Stimulated activated CD8-positive, alpha-beta memory T cell treated with anti-CD3 and anti-CD28 coated beads, Interleukin-4, amount 100 ng/mL, for 24 hours (primary cell): ENCODE measurements at regions not wholly inside any gene's neighbourhood (a gene's known extent, or its start where the extent isn't known, plus 50 kb on each side); places are given as distances from the start of the nearest gene placed in this dataset.
"Not testable (repeated sequence)": the region's sequence is repeated elsewhere in the genome, so short reads cannot be mapped to it uniquely, and the experiment has no call there.

Source experiments
- DNase-seq: peaks from one replicate; pipeline ENCODE4 v3.0.0-alpha.2; 2020; ENCODE audit warnings: low read depth

- not testable (repeated sequence) for DNase-seq
These were observed 75.0 kb downstream of the C9orf50 start for GRCh38 chr9:129545876-129546275.

GRCh38 chr9:129544761-129545160 is 76.1 kb downstream of the C9orf50 start:
- no peak for DNase-seq

- no peak for DNase-seq
These were observed 78.2 kb downstream of the C9orf50 start for GRCh38 chr9:129542741-129543140.

- DNase-seq: no peak
These were observed 79.6 kb downstream of the C9orf50 start for GRCh38 chr9:129541270-129541669.

GRCh38 chr9:129539446-129539845 is 81.5 kb downstream of the C9orf50 start:
- no peak for DNase-seq

- DNase-seq: not testable (repeated sequence)
These were observed 89.0 kb downstream of the C9orf50 start for GRCh38 chr9:129531860-129532402.

GRCh38 chr9:129527955-129528354 is 92.9 kb downstream of the C9orf50 start:
- not testable (repeated sequence) for DNase-seq

GRCh38 chr9:129525656-129526196 is 95.2 kb downstream of the C9orf50 start:
- DNase-seq: no peak

- DNase-seq: no peak
These were observed 96.2 kb downstream of the C9orf50 start for GRCh38 chr9:129524582-129525270.

GRCh38 chr9:129523943-129524581 is 96.8 kb downstream of the C9orf50 start:
- no peak for DNase-seq

- no peak for DNase-seq
These were observed 98.5 kb downstream of the C9orf50 start for GRCh38 chr9:129522351-129522750.

- DNase-seq: no peak
These were observed 100.8 kb downstream of the C9orf50 start for GRCh38 chr9:129520082-129520481.

GRCh38 chr9:129518074-129518473 is 102.8 kb downstream of the C9orf50 start:
- no peak for DNase-seq

GRCh38 chr9:129517006-129517405 is 103.9 kb downstream of the C9orf50 start:
- no peak for DNase-seq

- DNase-seq: no peak
These were observed 106.0 kb downstream of the C9orf50 start for GRCh38 chr9:129514891-129515290.

GRCh38 chr9:129514497-129514867 is 106.4 kb downstream of the C9orf50 start:
- DNase-seq: no peak

- DNase-seq: no peak
These were observed 106.9 kb downstream of the C9orf50 start for GRCh38 chr9:129513856-129514496.

GRCh38 chr9:129513282-129513681 is 107.6 kb downstream of the C9orf50 start:
- DNase-seq: no peak

- DNase-seq: no peak
These were observed 109.5 kb downstream of the C9orf50 start for GRCh38 chr9:129511285-129511900.

- DNase-seq: no peak
These were observed 111.4 kb downstream of the C9orf50 start for GRCh38 chr9:129509533-129509928.

- DNase-seq: no peak
These were observed 113.1 kb downstream of the C9orf50 start for GRCh38 chr9:129507805-129508204.

- no peak for DNase-seq
These were observed 114.0 kb downstream of the C9orf50 start for GRCh38 chr9:129506892-129507291.
